ENCODE measurements at regions not wholly inside any gene's neighbourhood (a gene's known extent, or its start where the extent isn't known, plus 50 kb on each side); places are given as distances from the start of the nearest gene placed in this dataset.

GRCh38 chr12:30135776-30136175 is 352.0 kb upstream of the TMTC1 start:
- no peak for ATAC-seq
- no peak for DNase-seq (ENCODE audit: low spot score)
- intact Hi-C loops (cut with DNase I) = no loop called here

GRCh38 chr12:30134229-30134628 is 350.5 kb upstream of the TMTC1 start:
- no peak for ATAC-seq
- DNase-seq (ENCODE audit: low spot score) = no peak
- intact Hi-C loops (cut with DNase I) = no loop called here

- ATAC-seq = no peak
Measured at GRCh38 chr12:30126944-30127343, 343.2 kb upstream of the TMTC1 start.

GRCh38 chr12:30120522-30120921 is 336.8 kb upstream of the TMTC1 start:
- intact Hi-C loops (cut with DNase I) = no loop called here
- DNase-seq (ENCODE audit: low spot score) = no peak
- ATAC-seq = no peak

More at GRCh38 chr12:30126944-30127343, 343.2 kb upstream of the TMTC1 start:
- intact Hi-C loops (cut with DNase I) = no loop called here
- no peak for DNase-seq (ENCODE audit: low spot score)

GRCh38 chr12:30117483-30117882 is 333.7 kb upstream of the TMTC1 start:
- intact Hi-C loops (cut with DNase I) = no loop called here

GRCh38 chr12:30111719-30112118 is 328.0 kb upstream of the TMTC1 start:
- intact Hi-C loops (cut with DNase I) = no loop called here
- no peak for ATAC-seq

More at GRCh38 chr12:30117483-30117882, 333.7 kb upstream of the TMTC1 start:
- ATAC-seq (no peak), DNase-seq (ENCODE audit: low spot score) (no peak)

GRCh38 chr12:30110958-30111586 is 327.3 kb upstream of the TMTC1 start:
- ATAC-seq = no peak
- no peak for DNase-seq (ENCODE audit: low spot score)
- intact Hi-C loops (cut with DNase I) = no loop called here

More at GRCh38 chr12:30111719-30112118, 328.0 kb upstream of the TMTC1 start:
- no peak for DNase-seq (ENCODE audit: low spot score)

- intact Hi-C loops (cut with DNase I) = no loop called here
- DNase-seq (ENCODE audit: low spot score) = no peak
- ATAC-seq = no peak
Measured at GRCh38 chr12:30110498-30110897, 326.8 kb upstream of the TMTC1 start.

- ATAC-seq (no peak), DNase-seq (ENCODE audit: low spot score) (no peak)
- intact Hi-C loops (cut with DNase I) = no loop called here
Measured at GRCh38 chr12:30108666-30109065, 324.9 kb upstream of the TMTC1 start.

- DNase-seq (ENCODE audit: low spot score) (no peak), ATAC-seq (no peak)
- intact Hi-C loops (cut with DNase I) = no loop called here
Measured at GRCh38 chr12:30106204-30106965, 322.6 kb upstream of the TMTC1 start.

GRCh38 chr12:30105505-30105904 is 321.8 kb upstream of the TMTC1 start:
- intact Hi-C loops (cut with DNase I) = no loop called here
- DNase-seq (ENCODE audit: low spot score) = no peak
- ATAC-seq = no peak

GRCh38 chr12:30104971-30105370 is 321.2 kb upstream of the TMTC1 start:
- DNase-seq (ENCODE audit: low spot score) (no peak), ATAC-seq (no peak)
- intact Hi-C loops (cut with DNase I) = no loop called here

- ATAC-seq (no peak), DNase-seq (ENCODE audit: low spot score) (no peak)
- intact Hi-C loops (cut with DNase I) = no loop called here
Measured at GRCh38 chr12:30100741-30101140, 317.0 kb upstream of the TMTC1 start.

GRCh38 chr12:30098677-30099076 is 314.9 kb upstream of the TMTC1 start:
- ATAC-seq (no peak), DNase-seq (ENCODE audit: low spot score) (no peak)
- intact Hi-C loops (cut with DNase I) = no loop called here

GRCh38 chr12:30095511-30095910 is 311.8 kb upstream of the TMTC1 start:
- intact Hi-C loops (cut with DNase I) = no loop called here

GRCh38 chr12:30092983-30093617 is 309.4 kb upstream of the TMTC1 start:
- no peak for DNase-seq (ENCODE audit: low spot score)
- ATAC-seq = no peak
- intact Hi-C loops (cut with DNase I) = no loop called here

More at GRCh38 chr12:30095511-30095910, 311.8 kb upstream of the TMTC1 start:
- DNase-seq (ENCODE audit: low spot score) = no peak
- ATAC-seq = no peak

- DNase-seq (ENCODE audit: low spot score) = no peak
- intact Hi-C loops (cut with DNase I) = no loop called here
- no peak for ATAC-seq
Measured at GRCh38 chr12:30090258-30090657, 306.5 kb upstream of the TMTC1 start.

GRCh38 chr12:30088259-30088995 is 304.7 kb upstream of the TMTC1 start:
- intact Hi-C loops (cut with DNase I) = no loop called here
- ATAC-seq (no peak), DNase-seq (ENCODE audit: low spot score) (no peak)

GRCh38 chr12:30082381-30082780 is 298.6 kb upstream of the TMTC1 start:
- intact Hi-C loops (cut with DNase I) = no loop called here
- DNase-seq (ENCODE audit: low spot score) = no peak
- no peak for ATAC-seq

GRCh38 chr12:30074916-30075315 is 291.2 kb upstream of the TMTC1 start:
- DNase-seq (ENCODE audit: low spot score) = no peak
- intact Hi-C loops (cut with DNase I) = no loop called here
- no peak for ATAC-seq
